Adrenal gland (tissue), 9 donors: ENCODE measurements at regions not wholly inside any gene's neighbourhood (a gene's known extent, or its start where the extent isn't known, plus 50 kb on each side); places are given as distances from the start of the nearest gene placed in this dataset.

ENCODE experiments used
- DNase-seq, 7 donors: peaks; one replicate each; pipeline ENCODE4 v3.0.0-alpha.2; 2019 to 2020
- H3K27ac ChIP-seq, 5 donors: fragments of 200-600 bp; sonication (generic) in 4 of 5; 1 replicate in 3 of 5; 2 replicates in 2 of 5; pipeline versions ENCODE4 v1.5.1 to v1.8.0; 2016 to 2020; ENCODE audit warnings: mild to moderate bottlenecking in 1 of 5
- H3K27me3 ChIP-seq: fragments of 200-600 bp; 2 replicates; pipeline ENCODE4 v1.8.0; 2021
- H3K36me3 ChIP-seq, 2 donors: fragments of 200-600 bp; replicated peaks in 1 of 2; 1 replicate in 1 of 2; 2 replicates in 1 of 2; pipeline versions ENCODE4 v1.5.1 to v1.8.0; 2018 to 2022
- H3K4me1 ChIP-seq, 2 donors: fragments of 200-600 bp; replicated peaks in 1 of 2; 1 replicate in 1 of 2; 2 replicates in 1 of 2; pipeline versions ENCODE4 v1.5.1 to v1.8.0; 2018 to 2021
- H3K4me3 ChIP-seq, 4 donors: fragments of 200-600 bp; sonication (generic) in 3 of 4; one replicate each; pipeline ENCODE4 v1.5.1; 2016 to 2018
- H3K9me3 ChIP-seq, 3 donors: fragments of 200-600 bp; sonication (generic) in 1 of 3; replicated peaks in 1 of 3; 1 replicate in 2 of 3; 2 replicates in 1 of 3; pipeline versions ENCODE4 v1.5.1 to v1.8.0; 2016 to 2021
- CTCF ChIP-seq, 6 experiments: fragments of 450-650 bp in 4 of 6; fragments of 200-600 bp in 2 of 6; sonication (generic) in 1 of 6; IDR thresholded peaks; 1 replicate in 5 of 6; 2 replicates in 1 of 6; pipeline versions ENCODE4 v1.5.1 to v1.8.0; 2016 to 2021; ENCODE audit warnings: antibody characterized with exemption in 6 of 6, mild to moderate bottlenecking in 2 of 6, moderate library complexity in 1 of 6
- POLR2A ChIP-seq, 2 donors: fragments of 450-650 bp; IDR thresholded peaks; one replicate each; pipeline ENCODE4 v1.6.1; 2017; ENCODE audit warnings: antibody characterized with exemption in 2 of 2, mild to moderate bottlenecking in 2 of 2, moderate library complexity in 1 of 2
- WGBS, 4 donors: extraction: QIAGEN DNeasy Blood & Tissue Kit in 2 of 4; methylation state at CpG; one replicate each; pipeline versions ENCODE4 v1.1.5 to v1.1.7; 2013 to 2017; 5-methylcytosine and 5-hydroxymethylcytosine counted together
- intact Hi-C, 2 donors: fragments of 100-400 bp; cut with DNase I; formaldehyde crosslinking; loops; one replicate each; pipeline versions ENCODE4 v1.14.1 to v1.15.0; 2022 to 2023
- donor health status: healthy with polysubstance abuse.
- donor health status: Bipolar disorder and iron deficiency.
- donor health status: DM: yes; HTN: yes; CAD: no.
- donor health status: DM: no; HTN: no; CAD: no.
- donor health status: DM: no; HTN: no; CAD: no.

DNA sequence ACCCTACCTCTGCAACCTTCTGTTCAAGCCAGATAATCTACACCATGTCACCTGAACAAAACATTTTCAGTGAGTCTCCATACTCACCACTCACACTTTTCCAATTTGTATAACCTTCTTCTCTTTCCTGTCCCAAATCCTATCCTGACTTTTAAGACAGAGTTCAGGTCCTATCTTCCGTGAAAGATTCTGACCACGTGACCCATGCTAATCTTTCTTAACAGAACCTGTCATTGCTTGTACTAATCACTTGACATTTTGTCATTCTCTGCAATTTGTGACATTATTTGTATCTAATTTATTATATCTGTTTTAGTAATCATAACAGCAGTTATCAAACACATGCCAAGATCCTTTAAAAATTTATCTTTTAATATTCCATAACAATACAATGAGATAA, 132.5 kb upstream of the PRLR start:
- H3K27me3 ChIP-seq = no peaks in the 10 kb centered on the region
- no peak for DNase-seq
- H3K36me3 ChIP-seq = no peaks in the 10 kb centered on the region
- H3K4me1 ChIP-seq = no peaks in the 10 kb centered on the region
- TF ChIP-seq POLR2A (IDR thresholded peaks at IDR 0.05) = no peak
- TF ChIP-seq CTCF (IDR thresholded peaks at IDR 0.05) = no peak
- H3K27ac ChIP-seq = no peak overlapping the region
- H3K4me3 ChIP-seq = no peak overlapping the region
- intact Hi-C loops = no loop called here
- no peaks in the 10 kb centered on the region for H3K9me3 ChIP-seq
- WGBS, 4 donors = 69 to 86% (median 79%) methylated on average over 2 of the region's 2 CpGs

GRCh38 chr5:35360671-35361070, 130.4 kb upstream of the PRLR start:
- peak; percentile 29 to 75 (median 49) for DNase-seq
- Histone ChIP-seq H3K27ac (no peak overlapping the region), H3K36me3 (no peaks in the 10 kb centered on the region), H3K4me3 (no peak overlapping the region), H3K4me1 (no peaks in the 10 kb centered on the region), H3K27me3 (no peaks in the 10 kb centered on the region), H3K9me3 (no peaks in the 10 kb centered on the region)
- intact Hi-C loops = no loop called here
- 26 to 47% (median 38%) methylated on average over 3 of the region's 3 CpGs for WGBS, 4 donors
- no peak for TF ChIP-seq POLR2A (IDR thresholded peaks at IDR 0.05)
- no peak for TF ChIP-seq CTCF (IDR thresholded peaks at IDR 0.05)

DNA sequence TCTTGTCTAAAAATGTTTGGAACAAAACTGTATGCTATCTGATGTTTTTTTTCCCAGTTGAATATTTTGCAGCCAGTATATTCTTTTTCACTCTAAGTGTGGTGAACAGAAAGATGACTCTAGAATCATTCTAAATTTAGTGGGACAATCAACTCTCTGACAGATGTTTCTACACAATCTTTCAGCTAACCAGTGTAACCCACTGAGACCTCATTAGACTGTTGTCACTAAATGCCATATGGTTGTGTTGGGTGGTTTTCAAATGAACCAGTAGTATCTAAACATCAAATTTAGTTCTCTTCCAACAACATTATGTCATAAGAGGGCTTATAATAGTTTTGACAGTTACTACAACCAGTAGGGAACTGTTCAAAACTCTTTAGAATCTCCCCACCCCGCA, 129.6 kb upstream of the PRLR start:
- intact Hi-C loops = no loop called here
- WGBS, 4 donors = 78 to 100% (median 90%) methylated on average over 1 of the region's 1 CpG
- no peak for DNase-seq
- Histone ChIP-seq H3K9me3 (no peaks in the 10 kb centered on the region), H3K36me3 (no peaks in the 10 kb centered on the region), H3K27ac (no peak overlapping the region), H3K4me1 (no peaks in the 10 kb centered on the region), H3K4me3 (no peak overlapping the region), H3K27me3 (no peaks in the 10 kb centered on the region)
- TF ChIP-seq CTCF (IDR thresholded peaks at IDR 0.05) = no peak
- no peak for TF ChIP-seq POLR2A (IDR thresholded peaks at IDR 0.05)

- intact Hi-C loops = no loop called here
- no peaks in the 10 kb centered on the region for H3K9me3 ChIP-seq
- no peaks in the 10 kb centered on the region for H3K27me3 ChIP-seq
- 90 to 97% (median 94%) methylated on average over 3 of the region's 3 CpGs for WGBS, 4 donors
- H3K36me3 ChIP-seq = no peaks in the 10 kb centered on the region
- H3K27ac ChIP-seq = no peak overlapping the region
- no peaks in the 10 kb centered on the region for H3K4me1 ChIP-seq
- DNase-seq = no peak
- no peak overlapping the region for H3K4me3 ChIP-seq
- TF ChIP-seq CTCF (IDR thresholded peaks at IDR 0.05) (no peak), POLR2A (IDR thresholded peaks at IDR 0.05) (no peak)
Observed at GRCh38 chr5:35357973-35358372, 127.7 kb upstream of the PRLR start.
